Fibroblast of lung (primary cell): ENCODE measurements at regions not wholly inside any gene's neighbourhood (a gene's known extent, or its start where the extent isn't known, plus 50 kb on each side); places are given as distances from the start of the nearest gene placed in this dataset.
"Not testable (repeated sequence)": the region's sequence is repeated elsewhere in the genome, so short reads cannot be mapped to it uniquely, and the experiment has no call there.

Experiments used
- EZH2 ChIP-seq: IDR thresholded peaks from 2 replicates; pipeline ENCODE4 v1.5.1; 2012; ENCODE audit warnings: low read length, control low read depth, mild to moderate bottlenecking; ENCODE audit errors: missing control alignments
- TF ChIP-seq, protein P1 (sequence below), 2 donors: IDR thresholded peaks in 1 of 2; conservative IDR thresholded peaks in 1 of 2; 1 replicate in 1 of 2; 2 replicates in 1 of 2; pipeline ENCODE4 v1.5.1; 2011 to 2012; ENCODE audit warnings: low read length in 2 of 2, control low read depth in 1 of 2, inconsistent platforms in 1 of 2, low read depth in 1 of 2, mild to moderate bottlenecking in 1 of 2

DNA sequence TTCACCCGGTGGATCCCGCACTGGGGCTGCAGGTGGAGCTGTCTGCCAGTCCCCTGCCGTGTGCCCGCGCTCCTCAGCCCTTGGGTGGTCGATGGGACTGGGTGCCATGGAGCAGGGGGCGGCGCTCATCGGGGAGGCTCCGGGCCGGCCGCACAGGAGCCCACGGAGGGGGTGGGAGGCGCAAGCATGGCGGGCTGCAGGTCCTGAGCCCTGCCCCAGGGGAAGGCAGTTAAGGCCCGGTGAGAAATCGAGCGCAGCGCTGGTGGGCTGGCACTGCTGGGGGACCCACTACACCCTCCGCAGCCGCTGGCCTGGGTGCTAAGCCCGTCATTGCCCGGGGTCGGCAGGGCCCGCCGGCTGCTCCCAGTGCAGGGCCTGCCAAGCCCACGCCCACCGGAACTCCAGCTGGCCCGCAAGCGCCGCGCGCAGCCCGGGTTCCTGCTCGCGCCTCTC, 149.6 kb upstream of the SPRY2 start:
- TF ChIP-seq, protein P1, sequence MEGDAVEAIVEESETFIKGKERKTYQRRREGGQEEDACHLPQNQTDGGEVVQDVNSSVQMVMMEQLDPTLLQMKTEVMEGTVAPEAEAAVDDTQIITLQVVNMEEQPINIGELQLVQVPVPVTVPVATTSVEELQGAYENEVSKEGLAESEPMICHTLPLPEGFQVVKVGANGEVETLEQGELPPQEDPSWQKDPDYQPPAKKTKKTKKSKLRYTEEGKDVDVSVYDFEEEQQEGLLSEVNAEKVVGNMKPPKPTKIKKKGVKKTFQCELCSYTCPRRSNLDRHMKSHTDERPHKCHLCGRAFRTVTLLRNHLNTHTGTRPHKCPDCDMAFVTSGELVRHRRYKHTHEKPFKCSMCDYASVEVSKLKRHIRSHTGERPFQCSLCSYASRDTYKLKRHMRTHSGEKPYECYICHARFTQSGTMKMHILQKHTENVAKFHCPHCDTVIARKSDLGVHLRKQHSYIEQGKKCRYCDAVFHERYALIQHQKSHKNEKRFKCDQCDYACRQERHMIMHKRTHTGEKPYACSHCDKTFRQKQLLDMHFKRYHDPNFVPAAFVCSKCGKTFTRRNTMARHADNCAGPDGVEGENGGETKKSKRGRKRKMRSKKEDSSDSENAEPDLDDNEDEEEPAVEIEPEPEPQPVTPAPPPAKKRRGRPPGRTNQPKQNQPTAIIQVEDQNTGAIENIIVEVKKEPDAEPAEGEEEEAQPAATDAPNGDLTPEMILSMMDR (conservative IDR thresholded peaks at IDR 0.05 in 1 of 2, IDR thresholded peaks at IDR 0.05 in 1 of 2; ENCODE audit: low read depth in 1 of 2, low read length in 2 of 2), result not testable (repeated sequence)
- not testable (repeated sequence) for TF ChIP-seq EZH2
